B cell (primary cell): ENCODE measurements at regions not wholly inside any gene's neighbourhood (a gene's known extent, or its start where the extent isn't known, plus 50 kb on each side); places are given as distances from the start of the nearest gene placed in this dataset. TPM values are rescaled to one million over a fixed set of nuclear protein-coding genes. Genes with fewer than 3 reads are reported as not detected.

Experiments used
- ATAC-seq: fragments of 200-7000 bp; cut with Tn5 transposase; one replicate; pipeline ENCODE4 v1.10.0; 2021; ENCODE audit warnings: low read depth, mild to moderate bottlenecking, moderate number of reproducible peaks, moderate library complexity
- CTCF ChIA-PET: fragments of 350-600 bp; sonication (Branson Sonifier 250); formaldehyde crosslinking; loops from one replicate; lab custom pipeline; 2021; ENCODE audit warnings: antibody characterized with exemption, inconsistent platforms; lab: Charles Lee
- POLR2A ChIA-PET: fragments of 350-600 bp; sonication (Branson Sonifier 250); formaldehyde crosslinking; loops from one replicate; lab custom pipeline; 2021; ENCODE audit warnings: antibody characterized with exemption; lab: Charles Lee
- DNase-seq: peaks from one replicate; pipeline ENCODE4 v3.0.0; 2013
- H2AFZ ChIP-seq: 2 replicates; pipeline ENCODE4 v1.6.1; 2012; ENCODE audit warnings: mild to moderate bottlenecking, low read depth, low read length; ENCODE audit not compliant: insufficient read depth, poor library complexity, severe bottlenecking
- H3K27ac ChIP-seq, 2 donors: 1 replicate in 1 of 2; 2 replicates in 1 of 2; pipeline ENCODE4 v1.5.1; 2012 to 2013; ENCODE audit warnings: low read length in 2 of 2, mild to moderate bottlenecking in 2 of 2, moderate library complexity in 1 of 2
- H3K27me3 ChIP-seq, 4 experiments: fragments of 200-600 bp in 1 of 4; sonication (generic) in 1 of 4; replicated peaks in 1 of 4; 1 replicate in 2 of 4; 2 replicates in 2 of 4; pipeline versions ENCODE4 v1.6.1 to v1.7.0; 2013 to 2016; ENCODE audit warnings: low read length in 3 of 4, mild to moderate bottlenecking in 2 of 4, mixed read lengths in 1 of 4, moderate library complexity in 1 of 4; ENCODE audit not compliant: insufficient read depth in 4 of 4, control insufficient read depth in 3 of 4; ENCODE audit errors: control extremely low read depth in 1 of 4
- H3K36me3 ChIP-seq, 2 experiments: replicated peaks in 1 of 2; 1 replicate in 1 of 2; 2 replicates in 1 of 2; pipeline versions ENCODE4 v1.6.1 to v1.7.1; 2013; ENCODE audit warnings: low read length in 1 of 2; ENCODE audit not compliant: insufficient read depth in 2 of 2, control insufficient read depth in 1 of 2; ENCODE audit errors: control extremely low read depth in 1 of 2, extremely low read depth in 1 of 2
- H3K4me1 ChIP-seq, 2 donors: fragments of 200-600 bp in 1 of 2; sonication (generic) in 1 of 2; 1 replicate in 1 of 2; 2 replicates in 1 of 2; pipeline versions ENCODE4 v1.5.1 to v1.6.1; 2013 to 2017; ENCODE audit warnings: low read length in 2 of 2; ENCODE audit not compliant: control insufficient read depth in 2 of 2, insufficient read depth in 2 of 2
- H3K4me2 ChIP-seq: replicated peaks from 2 replicates; pipeline ENCODE3; 2012; ENCODE audit warnings: mild to moderate bottlenecking, low read depth, low read length; ENCODE audit not compliant: poor library complexity, severe bottlenecking
- H3K4me3 ChIP-seq, 5 experiments: fragments of 200-600 bp in 1 of 5; sonication (generic) in 1 of 5; 1 replicate in 3 of 5; 2 replicates in 2 of 5; pipeline versions ENCODE4 v1.5.1 to v1.7.0; 2011 to 2016; ENCODE audit warnings: low read length in 4 of 5, mild to moderate bottlenecking in 4 of 5, low read depth in 2 of 5, control low read depth in 1 of 5, moderate library complexity in 1 of 5; ENCODE audit not compliant: insufficient read depth in 1 of 5; ENCODE audit errors: control extremely low read depth in 1 of 5, extremely low read depth in 1 of 5
- H3K79me2 ChIP-seq: fragments of 200-600 bp; sonication (generic); one replicate; pipeline ENCODE4 v1.6.0; 2016; ENCODE audit warnings: low read length; ENCODE audit not compliant: control insufficient read depth, insufficient read depth
- H3K9ac ChIP-seq: fragments of 200-600 bp; sonication (generic); 2 replicates; pipeline ENCODE4 v1.6.1; 2017; ENCODE audit warnings: mild to moderate bottlenecking, low read length, moderate library complexity
- H3K9me3 ChIP-seq, 3 donors: one replicate each; pipeline versions ENCODE4 v1.6.1 to v1.7.1; 2013; ENCODE audit warnings: low read length in 2 of 3; ENCODE audit not compliant: control insufficient read depth in 2 of 3, insufficient read depth in 1 of 3; ENCODE audit errors: control extremely low read depth in 1 of 3
- H4K20me1 ChIP-seq: 2 replicates; pipeline ENCODE4 v1.6.0; 2012; ENCODE audit warnings: mild to moderate bottlenecking, low read length; ENCODE audit not compliant: insufficient read depth, control insufficient read depth, poor library complexity, severe bottlenecking
- H3K27ac Mint-ChIP-seq: one replicate; pipeline ENCODE4 v1.8.0; 2021; ENCODE audit warnings: mixed read lengths
- H3K27me3 Mint-ChIP-seq: one replicate; pipeline ENCODE4 v1.8.0; 2021; ENCODE audit warnings: mixed read lengths
- H3K4me1 Mint-ChIP-seq: one replicate; pipeline ENCODE4 v1.8.0; 2021; ENCODE audit warnings: mixed read lengths
- H3K4me3 Mint-ChIP-seq: one replicate; pipeline ENCODE4 v1.8.0; 2021; ENCODE audit warnings: mixed read lengths
- H3K9me3 Mint-ChIP-seq: one replicate; pipeline ENCODE4 v1.8.0; 2022; ENCODE audit warnings: mixed read lengths; ENCODE audit not compliant: insufficient read depth
- EZH2 ChIP-seq: IDR thresholded peaks from 2 replicates; pipeline ENCODE4 v1.6.1; 2012; ENCODE audit warnings: borderline replicate concordance, low read depth, mild to moderate bottlenecking, moderate library complexity, low read length; ENCODE audit not compliant: insufficient read depth, poor library complexity, severe bottlenecking
- WGBS: methylation state at CpG from one replicate; pipeline ENCODE4 v1.1.5; 2013; ENCODE audit warnings: missing lambda C conversion rate; ENCODE audit not compliant: insufficient coverage; 5-methylcytosine and 5-hydroxymethylcytosine counted together
- intact Hi-C: fragments of 100-400 bp; cut with micrococcal nuclease; formaldehyde crosslinking; loops from one replicate; pipeline ENCODE4 v1.10.0; 2022
- small RNA-seq: library from RNA; depleted of rRNA; stranded (forward); fragments of <200 nt; gene quantifications from one replicate; pipeline ENCODE3, GENCODE V24; 2012; ENCODE audit warnings: low replicate concordance, low read depth; ENCODE audit not compliant: insufficient read length

DNA sequence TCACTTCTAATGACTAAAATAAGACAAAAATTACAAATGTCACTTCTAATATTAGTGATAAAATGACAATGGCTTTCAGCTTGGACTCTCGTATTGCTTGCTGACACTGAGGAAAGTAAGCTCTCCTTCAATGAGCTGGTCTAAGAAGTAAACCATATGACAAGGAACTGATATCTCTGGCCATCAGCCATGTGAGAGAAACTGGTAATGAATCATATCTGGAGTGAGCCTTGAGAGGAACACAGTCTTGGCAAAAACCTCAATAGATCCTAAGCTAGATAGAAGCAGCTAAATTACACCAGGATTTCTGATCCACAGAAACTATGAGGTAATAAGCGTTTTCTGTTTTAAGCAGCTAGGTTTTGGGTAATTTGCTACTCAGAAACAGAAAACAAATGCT, 1575.1 kb downstream of the OTOL1 start:
- Mint-ChIP-seq H3K9me3 (no peaks in the 10 kb centered on the region), H3K27me3 (no peaks in the 10 kb centered on the region), H3K4me1 (no peaks in the 10 kb centered on the region), H3K4me3 (no peak overlapping the region), H3K27ac (no peak overlapping the region)
- Histone ChIP-seq H3K79me2 (no peaks in the 10 kb centered on the region), H4K20me1 (no peaks in the 10 kb centered on the region), H3K9ac (no peak overlapping the region), H3K4me3 (no peak overlapping the region), H3K36me3 (no peaks in the 10 kb centered on the region), H2AFZ (no peak overlapping the region), H3K27ac (no peak overlapping the region), H3K27me3 (no peaks in the 10 kb centered on the region), H3K4me1 (no peaks in the 10 kb centered on the region), H3K9me3 (peaks cover 0 to 9% (median 0%) of the 10 kb centered on the region in 3 donors), H3K4me2 (no peak overlapping the region)
- ChIA-PET CTCF (no interaction called here), POLR2A (no interaction called here)
- TF ChIP-seq EZH2 = no peak
- intact Hi-C loops = no loop called here
- DNase-seq (no peak), ATAC-seq (no peak)
- WGBS = no CpG with 5 or more reads among the region's 2 CpGs

Small RNAs in the stretch of these regions (small RNA-seq; reads per million reads assigned to genes)
- not detected for gene AC128716.1
